ENCODE measurements at regions not wholly inside any gene's neighbourhood (a gene's known extent, or its start where the extent isn't known, plus 50 kb on each side); places are given as distances from the start of the nearest gene placed in this dataset.

DNA sequence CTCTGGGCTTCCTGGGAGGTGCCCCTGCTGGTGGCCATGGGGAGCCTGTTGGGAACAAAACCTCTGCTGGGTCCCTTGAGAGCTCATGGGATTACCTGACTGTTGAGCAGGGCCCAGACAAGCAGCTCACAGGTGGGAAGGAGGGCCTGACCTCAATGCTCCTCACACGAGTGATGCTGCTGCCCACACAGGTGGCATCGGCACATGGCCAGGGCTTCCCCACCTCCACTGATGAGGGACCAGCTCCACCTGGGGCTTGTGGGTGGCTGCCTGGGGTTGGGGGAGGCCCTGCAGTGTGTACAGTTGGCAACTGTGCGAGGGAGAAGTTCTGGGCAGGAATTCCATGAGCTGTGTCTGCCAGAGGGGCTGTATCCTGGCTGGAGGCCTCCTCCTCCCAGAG is 87.8 kb upstream of the NLRP1 start:
- Histone ChIP-seq H3K36me3 (ENCODE audit: control insufficient read depth, low read depth, low read length) (no peaks in the 10 kb centered on the region), H3K27me3 (ENCODE audit: control insufficient read depth, insufficient read depth, low read length) (no peaks in the 10 kb centered on the region), H3K4me3 (ENCODE audit: low read length) (no peak overlapping the region), H3K4me1 (ENCODE audit: control insufficient read depth, low read depth, low read length) (no peaks in the 10 kb centered on the region), H3K27ac (ENCODE audit: low read length) (no peak overlapping the region), H3K9me3 (ENCODE audit: control insufficient read depth, low read depth, low read length) (no peaks in the 10 kb centered on the region), H3K9ac (ENCODE audit: low read length) (no peak overlapping the region)

DNA sequence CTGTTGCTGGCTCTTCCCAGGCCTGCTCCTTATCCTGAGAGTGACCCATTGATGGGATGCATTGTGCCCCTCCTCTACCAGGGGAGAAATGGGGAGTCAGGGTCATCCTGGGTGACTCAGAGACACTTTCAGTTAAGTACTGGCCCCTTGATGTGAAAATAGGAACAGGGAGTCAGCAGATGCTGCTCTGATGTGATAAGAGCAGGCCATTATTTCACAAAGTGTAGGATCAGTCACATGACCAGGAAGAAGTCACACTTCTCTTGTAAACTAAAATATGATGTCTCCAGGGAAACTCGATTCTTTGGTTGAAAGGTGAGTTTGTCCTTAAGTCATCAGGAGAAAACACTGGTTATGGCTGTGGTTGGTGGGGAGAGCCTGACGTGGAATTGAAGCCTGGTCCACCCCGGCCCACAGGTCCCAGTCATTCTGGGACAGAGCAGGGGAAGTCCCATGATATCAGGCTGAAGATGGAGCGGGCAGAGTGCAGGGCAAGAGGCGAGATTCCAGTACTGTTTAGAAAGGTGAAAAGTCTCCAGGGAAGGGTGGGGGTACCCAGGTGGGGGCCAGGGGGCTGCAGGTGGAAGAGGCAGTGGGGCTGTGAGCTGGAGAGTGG is 88.6 kb upstream of the NLRP1 start:
- Histone ChIP-seq H3K9me3 (ENCODE audit: control insufficient read depth, low read depth, low read length) (no peaks in the 10 kb centered on the region), H3K4me1 (ENCODE audit: control insufficient read depth, low read depth, low read length) (no peaks in the 10 kb centered on the region), H3K9ac (ENCODE audit: low read length) (no peak overlapping the region), H3K4me3 (ENCODE audit: low read length) (no peak overlapping the region), H3K27me3 (ENCODE audit: control insufficient read depth, insufficient read depth, low read length) (no peaks in the 10 kb centered on the region), H3K36me3 (ENCODE audit: control insufficient read depth, low read depth, low read length) (no peaks in the 10 kb centered on the region), H3K27ac (ENCODE audit: low read length) (no peak overlapping the region)

DNA sequence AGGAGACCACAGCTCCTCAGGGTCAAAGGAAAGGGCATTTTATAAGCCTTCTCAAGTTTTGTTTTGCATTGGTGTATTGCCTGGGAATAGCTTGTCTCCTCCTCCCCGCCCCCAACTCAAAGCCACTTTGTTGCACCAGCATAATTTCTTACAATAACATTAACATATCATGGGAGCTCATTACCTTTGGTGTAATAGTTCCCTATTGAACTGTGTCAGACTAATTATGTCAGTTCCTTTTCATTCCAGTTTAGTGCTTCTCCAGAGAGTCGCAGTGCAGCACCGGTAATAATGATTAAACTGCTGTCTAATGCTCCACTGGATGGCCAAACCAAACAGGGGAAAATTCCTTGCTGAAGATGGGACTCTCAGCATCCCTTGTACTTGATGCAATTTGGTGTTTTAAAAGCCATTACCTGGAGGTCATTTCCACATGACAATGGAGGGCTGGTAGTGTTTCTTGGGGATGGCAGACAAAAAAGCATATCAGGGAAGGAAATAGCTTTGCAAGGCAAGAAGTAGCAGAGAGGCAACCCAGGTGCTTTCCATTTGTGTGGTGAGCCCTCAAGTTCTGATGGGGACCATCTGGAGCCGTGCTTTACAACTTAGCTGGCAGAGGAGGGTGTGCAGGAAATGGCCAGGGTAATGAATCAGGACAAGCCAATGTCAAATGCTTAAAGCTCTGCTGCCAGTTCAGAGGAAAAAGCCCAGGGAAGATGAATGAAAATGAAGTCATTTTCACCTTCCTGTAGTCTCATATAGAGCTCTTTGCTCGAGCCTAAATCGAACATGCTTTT is 91.5 kb upstream of the NLRP1 start:
- Histone ChIP-seq H3K4me1 (ENCODE audit: control insufficient read depth, low read depth, low read length) (peaks cover 1% of the 10 kb centered on the region), H3K9me3 (ENCODE audit: control insufficient read depth, low read depth, low read length) (no peaks in the 10 kb centered on the region), H3K9ac (ENCODE audit: low read length) (no peak overlapping the region), H3K27me3 (ENCODE audit: control insufficient read depth, insufficient read depth, low read length) (no peaks in the 10 kb centered on the region), H3K27ac (ENCODE audit: low read length) (no peak overlapping the region), H3K4me3 (ENCODE audit: low read length) (no peak overlapping the region), H3K36me3 (ENCODE audit: control insufficient read depth, low read depth, low read length) (no peaks in the 10 kb centered on the region)

DNA sequence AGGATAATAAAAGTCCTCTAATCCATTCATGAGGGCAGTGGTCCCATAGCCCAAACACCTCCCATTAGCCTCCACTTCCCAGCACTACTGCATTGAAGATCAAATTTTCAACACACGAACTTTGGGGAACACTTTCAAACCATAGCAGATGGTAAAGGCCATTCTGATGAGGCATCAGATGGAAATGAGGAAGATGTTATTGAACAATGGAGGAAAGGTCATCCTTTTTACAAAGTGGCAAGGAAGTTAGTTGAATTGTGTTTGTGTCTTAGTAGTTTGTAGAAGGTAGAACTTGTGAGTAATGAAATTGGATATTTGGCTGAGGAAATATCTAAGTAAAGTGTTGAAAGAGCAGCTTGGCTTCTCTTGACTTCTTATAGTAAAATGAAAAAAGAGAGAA is 93.3 kb upstream of the NLRP1 start:
- H3K27ac ChIP-seq (ENCODE audit: low read length) = no peak overlapping the region
- H3K4me1 ChIP-seq (ENCODE audit: control insufficient read depth, low read depth, low read length) = peaks cover 4% of the 10 kb centered on the region

DNA sequence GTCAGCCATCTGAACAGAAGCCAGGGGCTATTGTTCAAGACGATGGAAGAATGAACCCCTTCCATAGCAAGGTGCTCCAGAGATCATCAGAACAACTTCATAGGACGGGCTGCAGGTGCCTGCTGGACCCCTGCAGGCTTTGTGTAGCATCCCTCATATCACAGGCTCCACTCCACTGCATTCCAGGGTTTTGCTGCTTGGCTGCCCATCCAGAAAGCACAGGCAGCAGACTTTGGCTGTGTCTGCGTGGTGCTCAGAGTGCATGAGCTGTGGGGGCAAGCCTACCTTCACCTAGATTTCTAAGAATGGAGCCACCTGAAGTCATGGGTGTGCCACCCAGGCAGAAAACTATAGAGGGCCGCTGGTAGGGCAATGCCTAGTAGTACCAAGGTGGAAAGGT is 93.9 kb upstream of the NLRP1 start:
- no peak overlapping the region for H3K9ac ChIP-seq (ENCODE audit: low read length)
- H3K27me3 ChIP-seq (ENCODE audit: control insufficient read depth, insufficient read depth, low read length) = no peaks in the 10 kb centered on the region
- H3K27ac ChIP-seq (ENCODE audit: low read length) = no peak overlapping the region
- H3K36me3 ChIP-seq (ENCODE audit: control insufficient read depth, low read depth, low read length) = no peaks in the 10 kb centered on the region
- H3K4me1 ChIP-seq (ENCODE audit: control insufficient read depth, low read depth, low read length) = peaks cover 4% of the 10 kb centered on the region
- no peak overlapping the region for H3K4me3 ChIP-seq (ENCODE audit: low read length)
- H3K9me3 ChIP-seq (ENCODE audit: control insufficient read depth, low read depth, low read length) = no peaks in the 10 kb centered on the region

More for the DNA sequence above, 93.3 kb upstream of the NLRP1 start:
- Histone ChIP-seq H3K9me3 (ENCODE audit: control insufficient read depth, low read depth, low read length) (no peaks in the 10 kb centered on the region), H3K36me3 (ENCODE audit: control insufficient read depth, low read depth, low read length) (no peaks in the 10 kb centered on the region), H3K4me3 (ENCODE audit: low read length) (no peak overlapping the region), H3K9ac (ENCODE audit: low read length) (no peak overlapping the region), H3K27me3 (ENCODE audit: control insufficient read depth, insufficient read depth, low read length) (no peaks in the 10 kb centered on the region)

DNA sequence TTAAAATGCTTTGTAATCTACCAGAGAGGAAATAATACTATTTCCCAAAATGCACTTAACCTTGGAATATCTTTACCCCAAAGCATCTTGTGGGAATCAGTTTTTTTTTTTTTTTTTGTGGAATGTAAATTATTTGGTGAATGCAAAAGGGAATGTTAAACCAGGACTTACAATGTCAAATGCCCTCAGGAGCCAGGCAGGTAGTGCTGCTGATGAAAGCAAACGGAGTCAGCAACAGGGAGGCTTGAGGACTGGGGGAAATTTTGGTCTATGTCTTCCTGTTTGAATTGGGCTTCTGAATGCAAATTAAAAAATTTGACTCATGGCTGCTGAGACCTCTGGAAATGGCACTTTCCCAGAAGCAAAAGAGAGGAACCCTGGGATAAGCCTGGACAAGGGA is 96.5 kb upstream of the NLRP1 start:
- Histone ChIP-seq H3K9me3 (ENCODE audit: control insufficient read depth, low read depth, low read length) (no peaks in the 10 kb centered on the region), H3K27ac (ENCODE audit: low read length) (no peak overlapping the region), H3K4me1 (ENCODE audit: control insufficient read depth, low read depth, low read length) (peaks cover 4% of the 10 kb centered on the region), H3K9ac (ENCODE audit: low read length) (no peak overlapping the region), H3K4me3 (ENCODE audit: low read length) (no peak overlapping the region), H3K36me3 (ENCODE audit: control insufficient read depth, low read depth, low read length) (no peaks in the 10 kb centered on the region), H3K27me3 (ENCODE audit: control insufficient read depth, insufficient read depth, low read length) (no peaks in the 10 kb centered on the region)

DNA sequence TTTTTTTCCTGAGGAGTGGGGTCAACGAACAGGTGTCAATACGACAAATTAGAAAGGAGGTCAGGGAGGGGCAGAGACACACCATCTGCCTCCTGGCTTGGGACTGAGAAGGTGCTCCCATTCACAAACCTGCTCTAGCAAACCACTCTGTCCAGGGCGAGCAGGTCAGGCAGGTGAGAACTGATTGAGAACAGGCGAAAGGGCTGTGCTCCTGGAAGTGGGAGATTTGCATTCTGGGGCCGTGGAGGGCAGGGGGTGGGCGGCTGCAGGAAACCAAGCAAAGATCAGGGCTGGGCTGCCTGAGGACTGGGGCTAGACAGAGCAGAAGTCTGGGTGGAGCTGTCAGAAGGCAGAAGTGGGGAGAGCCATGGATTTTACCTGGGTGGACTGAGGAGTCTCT is 98.9 kb upstream of the NLRP1 start:
- Histone ChIP-seq H3K27me3 (ENCODE audit: control insufficient read depth, insufficient read depth, low read length) (no peaks in the 10 kb centered on the region), H3K4me3 (ENCODE audit: low read length) (no peak overlapping the region)

DNA sequence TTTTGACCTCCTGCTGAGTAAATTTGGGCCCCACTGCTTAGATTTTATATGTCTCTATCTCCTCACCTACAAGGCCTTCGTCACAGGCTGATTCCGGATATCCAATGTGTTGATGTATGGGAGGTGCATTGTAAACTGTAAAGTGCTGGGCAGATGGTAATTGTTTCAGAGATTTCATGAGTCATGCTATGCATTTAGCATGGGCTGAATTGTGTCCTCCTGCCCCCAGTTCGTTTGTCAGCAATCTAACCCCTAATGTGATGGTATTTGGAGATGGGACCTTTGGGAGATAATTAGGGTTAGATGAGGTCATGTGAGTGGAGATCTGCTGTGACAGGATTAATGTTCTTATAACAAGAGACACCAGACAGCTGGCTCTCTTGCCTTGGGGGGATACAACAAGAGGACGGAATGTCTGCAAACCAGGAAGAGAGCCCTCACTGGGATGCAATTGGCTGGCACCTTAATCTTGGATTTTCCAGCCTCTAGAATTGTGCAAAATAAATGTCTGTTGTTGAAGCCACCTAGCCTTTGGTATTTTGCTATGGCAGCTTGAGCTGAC is 101.8 kb upstream of the NLRP1 start:
- no peak overlapping the region for H3K9ac ChIP-seq (ENCODE audit: low read length)
- H3K4me1 ChIP-seq (ENCODE audit: control insufficient read depth, low read depth, low read length) = no peaks in the 10 kb centered on the region
- H3K27ac ChIP-seq (ENCODE audit: low read length) = no peak overlapping the region
- H3K4me3 ChIP-seq (ENCODE audit: low read length) = no peak overlapping the region
- H3K27me3 ChIP-seq (ENCODE audit: control insufficient read depth, insufficient read depth, low read length) = no peaks in the 10 kb centered on the region
- no peaks in the 10 kb centered on the region for H3K36me3 ChIP-seq (ENCODE audit: control insufficient read depth, low read depth, low read length)
- H3K9me3 ChIP-seq (ENCODE audit: control insufficient read depth, low read depth, low read length) = no peaks in the 10 kb centered on the region

More for the DNA sequence above, 98.9 kb upstream of the NLRP1 start:
- peaks cover 4% of the 10 kb centered on the region for H3K4me1 ChIP-seq (ENCODE audit: control insufficient read depth, low read depth, low read length)
- H3K9me3 ChIP-seq (ENCODE audit: control insufficient read depth, low read depth, low read length) = no peaks in the 10 kb centered on the region
- H3K9ac ChIP-seq (ENCODE audit: low read length) = no peak overlapping the region
- no peaks in the 10 kb centered on the region for H3K36me3 ChIP-seq (ENCODE audit: control insufficient read depth, low read depth, low read length)
- H3K27ac ChIP-seq (ENCODE audit: low read length) = no peak overlapping the region

DNA sequence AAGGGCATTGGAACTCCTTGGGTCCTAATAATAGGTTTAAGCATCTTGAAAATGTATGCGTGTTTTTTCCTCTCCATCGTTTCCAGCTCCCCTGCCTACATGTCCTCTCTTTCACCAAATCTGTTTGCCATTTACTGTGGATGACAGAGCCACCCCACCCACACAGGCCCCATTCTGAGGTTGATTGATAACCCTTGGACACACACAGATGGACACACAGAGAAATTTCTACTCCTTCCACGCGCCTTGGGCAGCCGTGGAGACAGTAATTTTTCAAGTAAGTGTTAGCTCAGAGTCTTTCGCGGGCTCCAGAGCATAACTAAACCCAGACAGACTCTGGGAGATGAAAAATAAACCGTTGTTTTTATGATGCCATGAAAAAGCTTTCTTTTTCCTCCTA is 103.3 kb upstream of the NLRP1 start:
- H3K27ac ChIP-seq (ENCODE audit: low read length) = no peak overlapping the region
- H3K4me1 ChIP-seq (ENCODE audit: control insufficient read depth, low read depth, low read length) = no peaks in the 10 kb centered on the region
- H3K9me3 ChIP-seq (ENCODE audit: control insufficient read depth, low read depth, low read length) = no peaks in the 10 kb centered on the region
- H3K4me3 ChIP-seq (ENCODE audit: low read length) = no peak overlapping the region
- H3K36me3 ChIP-seq (ENCODE audit: control insufficient read depth, low read depth, low read length) = no peaks in the 10 kb centered on the region
- no peaks in the 10 kb centered on the region for H3K27me3 ChIP-seq (ENCODE audit: control insufficient read depth, insufficient read depth, low read length)
- no peak overlapping the region for H3K9ac ChIP-seq (ENCODE audit: low read length)

DNA sequence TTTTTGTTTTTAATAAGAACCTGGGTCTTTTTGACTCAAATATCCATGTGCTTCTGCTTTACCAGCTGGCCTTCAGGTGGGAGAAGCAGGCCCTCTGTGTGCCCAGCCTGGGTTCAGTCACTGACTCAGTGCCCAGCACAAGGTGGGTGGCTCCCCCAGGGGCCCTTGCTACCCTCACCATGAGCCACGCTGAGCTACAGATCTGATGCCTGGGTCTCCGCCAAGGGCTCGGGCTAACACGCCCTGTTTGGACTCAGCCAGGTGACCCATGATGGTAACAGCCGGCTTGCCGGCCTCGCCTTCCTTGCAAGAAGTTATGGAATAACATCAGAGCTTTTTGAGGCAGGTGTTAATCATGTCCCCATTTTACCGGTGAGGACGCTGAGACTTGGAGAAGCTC is 109.5 kb upstream of the NLRP1 start:
- Histone ChIP-seq H3K4me1 (ENCODE audit: control insufficient read depth, low read depth, low read length) (peaks cover 10% of the 10 kb centered on the region), H3K27me3 (ENCODE audit: control insufficient read depth, insufficient read depth, low read length) (no peaks in the 10 kb centered on the region), H3K9ac (ENCODE audit: low read length) (no peak overlapping the region), H3K4me3 (ENCODE audit: low read length) (no peak overlapping the region), H3K36me3 (ENCODE audit: control insufficient read depth, low read depth, low read length) (no peaks in the 10 kb centered on the region), H3K9me3 (ENCODE audit: control insufficient read depth, low read depth, low read length) (no peaks in the 10 kb centered on the region), H3K27ac (ENCODE audit: low read length) (no peak overlapping the region)

DNA sequence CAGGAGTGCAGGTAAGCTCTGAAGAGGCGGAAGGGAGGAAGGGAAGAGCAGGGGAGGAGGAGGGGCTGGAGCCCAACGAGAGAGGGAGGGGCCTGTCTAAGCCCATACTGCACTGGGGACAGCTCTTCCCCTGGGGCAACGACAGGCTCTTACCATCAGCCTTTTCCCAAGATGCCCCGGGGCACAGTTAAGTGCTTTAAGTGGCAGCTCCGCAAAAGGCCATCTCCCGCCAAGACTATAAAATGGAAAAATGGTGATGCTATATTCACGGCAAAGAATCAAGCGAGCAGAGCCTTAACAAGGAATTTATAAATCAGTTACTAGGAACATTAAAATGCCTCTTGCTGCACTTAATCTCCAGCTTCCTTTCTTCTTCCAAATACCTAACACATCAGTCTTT is 110.2 kb upstream of the NLRP1 start:
- no peak overlapping the region for H3K27ac ChIP-seq (ENCODE audit: low read length)

DNA sequence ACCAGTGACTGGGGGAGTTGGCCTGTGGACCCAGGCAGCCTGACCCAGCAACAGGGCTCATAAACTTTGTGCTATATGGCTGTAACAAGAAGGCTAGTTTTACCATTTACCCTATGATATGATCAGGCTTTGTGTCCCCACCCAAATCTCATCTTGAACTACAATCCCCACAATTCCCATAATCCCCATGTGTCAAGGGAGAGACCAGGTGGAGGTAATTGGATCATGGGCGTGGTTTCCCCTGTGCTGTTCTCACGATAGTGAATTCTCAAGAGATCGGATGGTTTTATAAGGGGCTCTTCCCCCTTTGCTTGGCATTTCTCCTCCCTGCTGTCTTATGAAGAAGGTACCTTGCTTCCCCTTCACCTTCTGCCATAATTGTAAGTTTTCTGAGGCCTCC is 111.2 kb upstream of the NLRP1 start:
- peaks cover 16% of the 10 kb centered on the region for H3K4me1 ChIP-seq (ENCODE audit: control insufficient read depth, low read depth, low read length)
- H3K4me3 ChIP-seq (ENCODE audit: low read length) = peak overlapping the region; percentile 29
- no peak overlapping the region for H3K9ac ChIP-seq (ENCODE audit: low read length)
- no peaks in the 10 kb centered on the region for H3K36me3 ChIP-seq (ENCODE audit: control insufficient read depth, low read depth, low read length)
- H3K27ac ChIP-seq (ENCODE audit: low read length) = no peak overlapping the region
- H3K27me3 ChIP-seq (ENCODE audit: control insufficient read depth, insufficient read depth, low read length) = no peaks in the 10 kb centered on the region
- no peaks in the 10 kb centered on the region for H3K9me3 ChIP-seq (ENCODE audit: control insufficient read depth, low read depth, low read length)

More for the DNA sequence above, 110.2 kb upstream of the NLRP1 start:
- H3K4me3 ChIP-seq (ENCODE audit: low read length) = no peak overlapping the region
- H3K27me3 ChIP-seq (ENCODE audit: control insufficient read depth, insufficient read depth, low read length) = no peaks in the 10 kb centered on the region
- no peak overlapping the region for H3K9ac ChIP-seq (ENCODE audit: low read length)
- H3K36me3 ChIP-seq (ENCODE audit: control insufficient read depth, low read depth, low read length) = no peaks in the 10 kb centered on the region
- H3K4me1 ChIP-seq (ENCODE audit: control insufficient read depth, low read depth, low read length) = peaks cover 10% of the 10 kb centered on the region
- no peaks in the 10 kb centered on the region for H3K9me3 ChIP-seq (ENCODE audit: control insufficient read depth, low read depth, low read length)
